NCI-H524 treated with DMSO at 0.1 percent for 48 hours (cell line): ENCODE measurements at regions not wholly inside any gene's neighbourhood (a gene's known extent, or its start where the extent isn't known, plus 50 kb on each side); places are given as distances from the start of the nearest gene placed in this dataset.

Experiments
- DNase-seq: peaks from one replicate; lab custom pipeline; 2025; lab: John Stamatoyannopoulos, UW

GRCh38 chr5:4116834-4117233 is 521.2 kb downstream of the IRX1 start:
- no peak for DNase-seq

- DNase-seq = no peak
Observed at GRCh38 chr5:4124221-4124970, 528.8 kb downstream of the IRX1 start.

GRCh38 chr5:4128994-4129393 is 533.4 kb downstream of the IRX1 start:
- no peak for DNase-seq

GRCh38 chr5:4129523-4129922 is 533.9 kb downstream of the IRX1 start:
- no peak for DNase-seq

- no peak for DNase-seq
Observed at GRCh38 chr5:4130819-4131218, 535.2 kb downstream of the IRX1 start.

- no peak for DNase-seq
Observed at GRCh38 chr5:4137781-4138180, 542.1 kb downstream of the IRX1 start.

- DNase-seq = no peak
Observed at GRCh38 chr5:4142842-4143241, 547.2 kb downstream of the IRX1 start.

GRCh38 chr5:4144411-4145007 is 548.9 kb downstream of the IRX1 start:
- no peak for DNase-seq

GRCh38 chr5:4145511-4145910 is 549.9 kb downstream of the IRX1 start:
- DNase-seq = no peak

GRCh38 chr5:4148009-4148408 is 552.4 kb downstream of the IRX1 start:
- DNase-seq = no peak

GRCh38 chr5:4150067-4150466 is 554.4 kb downstream of the IRX1 start:
- DNase-seq = no peak

GRCh38 chr5:4156153-4156552 is 560.5 kb downstream of the IRX1 start:
- no peak for DNase-seq

- DNase-seq = no peak
Observed at GRCh38 chr5:4156889-4157288, 561.3 kb downstream of the IRX1 start.

GRCh38 chr5:4158750-4159447 is 563.3 kb downstream of the IRX1 start:
- no peak for DNase-seq

GRCh38 chr5:4159681-4160080 is 564.0 kb downstream of the IRX1 start:
- no peak for DNase-seq

- DNase-seq = no peak
Observed at GRCh38 chr5:4164167-4164566, 568.5 kb downstream of the IRX1 start.

- DNase-seq = no peak
Observed at GRCh38 chr5:4180703-4181102, 585.1 kb downstream of the IRX1 start.

- no peak for DNase-seq
Observed at GRCh38 chr5:4182144-4182543, 586.5 kb downstream of the IRX1 start.

- DNase-seq = no peak
Observed at GRCh38 chr5:4185127-4185526, 589.5 kb downstream of the IRX1 start.

GRCh38 chr5:4188704-4189103 is 593.1 kb downstream of the IRX1 start:
- no peak for DNase-seq

GRCh38 chr5:4189317-4189716 is 593.7 kb downstream of the IRX1 start:
- no peak for DNase-seq

- no peak for DNase-seq
Observed at GRCh38 chr5:4191041-4191440, 595.4 kb downstream of the IRX1 start.

GRCh38 chr5:4191703-4192102 is 596.1 kb downstream of the IRX1 start:
- no peak for DNase-seq
